ENCODE measurements at regions not wholly inside any gene's neighbourhood (a gene's known extent, or its start where the extent isn't known, plus 50 kb on each side); places are given as distances from the start of the nearest gene placed in this dataset.

DNA sequence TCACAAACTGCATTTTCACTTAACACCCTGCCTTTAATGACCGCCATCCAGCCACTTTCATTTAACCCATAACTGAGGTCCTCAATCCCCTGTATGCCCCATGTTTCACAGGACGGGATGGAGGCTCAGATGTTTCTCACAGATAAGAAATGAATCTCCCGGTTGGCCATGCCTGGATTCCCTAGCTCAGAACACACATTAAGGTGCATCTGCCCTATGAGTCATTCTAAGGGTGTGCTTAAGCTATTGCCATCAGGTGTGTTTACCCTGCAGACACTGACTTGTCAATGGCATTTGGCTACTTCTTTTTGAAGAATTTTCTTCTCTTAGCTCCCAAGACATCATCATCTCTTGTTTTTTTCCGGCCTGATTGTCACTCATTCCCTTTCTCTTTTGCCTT, 222.6 kb upstream of the SMIM31 start:
- WGBS (ENCODE audit: extremely low coverage, insufficient read length, low lambda C conversion rate) = no CpG with 5 or more reads among the region's 4 CpGs
- Histone ChIP-seq H4K5ac (ENCODE audit: insufficient read length, low read depth, low read length) (no peak overlapping the region), H3K23ac (ENCODE audit: insufficient read length, low read depth, low read length) (no peak overlapping the region), H2BK120ac (ENCODE audit: low read depth, low read length, poor library complexity, severe bottlenecking) (no peak overlapping the region), H3K9me3 (ENCODE audit: control insufficient read depth, low read depth, low read length) (no peaks in the 10 kb centered on the region), H3K79me1 (ENCODE audit: insufficient read depth, low read depth, low read length, poor library complexity, severe bottlenecking) (no peaks in the 10 kb centered on the region), H3K23me2 (ENCODE audit: insufficient read length, low read depth, low read length, poor library complexity, severe bottlenecking) (no peaks in the 10 kb centered on the region), H3K4ac (ENCODE audit: low read depth, low read length) (no peak overlapping the region), H2AFZ (ENCODE audit: low read length) (no peak overlapping the region), H2AK5ac (ENCODE audit: insufficient read length, low read length) (no peak overlapping the region), H3K18ac (ENCODE audit: insufficient read length, low read depth, low read length) (no peak overlapping the region), H2BK5ac (ENCODE audit: insufficient read length, low read length) (no peak overlapping the region), H4K91ac (ENCODE audit: insufficient read length, low read depth, low read length) (no peak overlapping the region), H3K79me2 (ENCODE audit: insufficient read depth, low read length) (no peaks in the 10 kb centered on the region), H3K27me3 (ENCODE audit: insufficient read depth, low read length) (no peaks in the 10 kb centered on the region), H3K9ac (ENCODE audit: extremely low read depth, insufficient read length, low read length) (no peak overlapping the region), H3K56ac (ENCODE audit: insufficient read length, low read depth, low read length) (no peak overlapping the region), H3K27ac (ENCODE audit: insufficient read length, low read depth, low read length) (no peak overlapping the region), H4K20me1 (ENCODE audit: control insufficient read depth, insufficient read depth, insufficient read length) (no peaks in the 10 kb centered on the region), H2BK15ac (ENCODE audit: low read depth, low read length) (no peak overlapping the region), H3K4me2 (ENCODE audit: insufficient read depth, insufficient read length, low read length) (no peak overlapping the region), H3K4me1 (ENCODE audit: insufficient read depth, low read length) (peaks cover 2% of the 10 kb centered on the region; the same call in 1 of the 2 replicates), H3T11ph (ENCODE audit: low read length) (no peak overlapping the region), H3K14ac (ENCODE audit: insufficient read depth, low read length) (no peak overlapping the region), H2BK20ac (ENCODE audit: low read depth, low read length, poor library complexity, severe bottlenecking) (no peak overlapping the region), H2BK12ac (ENCODE audit: insufficient read length, low read depth, low read length) (no peak overlapping the region), H4K8ac (replicated peaks; ENCODE audit: insufficient read length, low read depth, low read length) (no peak overlapping the region)
- peaks cover 33 to 35% of the 10 kb centered on the region in 2 experiments for H3K4me1 Mint-ChIP-seq
- H3K9me3 Mint-ChIP-seq = peaks cover 6 to 11% of the 10 kb centered on the region in 2 experiments; a peak in 4 of 5 replicates
- TF ChIP-seq, protein P1, sequence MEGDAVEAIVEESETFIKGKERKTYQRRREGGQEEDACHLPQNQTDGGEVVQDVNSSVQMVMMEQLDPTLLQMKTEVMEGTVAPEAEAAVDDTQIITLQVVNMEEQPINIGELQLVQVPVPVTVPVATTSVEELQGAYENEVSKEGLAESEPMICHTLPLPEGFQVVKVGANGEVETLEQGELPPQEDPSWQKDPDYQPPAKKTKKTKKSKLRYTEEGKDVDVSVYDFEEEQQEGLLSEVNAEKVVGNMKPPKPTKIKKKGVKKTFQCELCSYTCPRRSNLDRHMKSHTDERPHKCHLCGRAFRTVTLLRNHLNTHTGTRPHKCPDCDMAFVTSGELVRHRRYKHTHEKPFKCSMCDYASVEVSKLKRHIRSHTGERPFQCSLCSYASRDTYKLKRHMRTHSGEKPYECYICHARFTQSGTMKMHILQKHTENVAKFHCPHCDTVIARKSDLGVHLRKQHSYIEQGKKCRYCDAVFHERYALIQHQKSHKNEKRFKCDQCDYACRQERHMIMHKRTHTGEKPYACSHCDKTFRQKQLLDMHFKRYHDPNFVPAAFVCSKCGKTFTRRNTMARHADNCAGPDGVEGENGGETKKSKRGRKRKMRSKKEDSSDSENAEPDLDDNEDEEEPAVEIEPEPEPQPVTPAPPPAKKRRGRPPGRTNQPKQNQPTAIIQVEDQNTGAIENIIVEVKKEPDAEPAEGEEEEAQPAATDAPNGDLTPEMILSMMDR (conservative IDR thresholded peaks at IDR 0.05) = no peak
- no peak overlapping the region for H3K4me3 Mint-ChIP-seq
- peaks cover 5 to 16% (median 12%) of the 10 kb centered on the region in 3 experiments for H3K36me3 Mint-ChIP-seq (ENCODE audit: insufficient read depth in 1 of 3, low read depth in 3 of 3)
- H3K27me3 Mint-ChIP-seq (ENCODE audit: low read depth) = no peaks in the 10 kb centered on the region
- no peak overlapping the region for H3K27ac Mint-ChIP-seq
- DNase-seq = no peak
